Right ventricle myocardium superior (tissue), 1 donor: ENCODE measurements at regions not wholly inside any gene's neighbourhood (a gene's known extent, or its start where the extent isn't known, plus 50 kb on each side); places are given as distances from the start of the nearest gene placed in this dataset.
"Not testable (repeated sequence)": the region's sequence is repeated elsewhere in the genome, so short reads cannot be mapped to it uniquely, and the experiment has no call there.

Source experiments
- ATAC-seq: fragments of 200-7000 bp; cut with Tn5 transposase; one replicate; pipeline ENCODE4 v1.9.1; 2020; ENCODE audit warnings: mild to moderate bottlenecking; ENCODE audit not compliant: poor library complexity
- DNase-seq: peaks from one replicate; pipeline ENCODE4 v3.0.0-alpha.2; 2020
- intact Hi-C: fragments of 100-400 bp; cut with DNase I; formaldehyde crosslinking; loops from one replicate; pipeline ENCODE4 v1.11.2; 2022
- donor health status: DM: no; HTN: yes; CAD: no; lungs with severe emphysema.

- intact Hi-C loops, ATAC-seq: not testable (repeated sequence)
- DNase-seq: peak; percentile 41
Observed at GRCh38 chr16:29269192-29269811, 137.2 kb downstream of the NPIPB11 start.

GRCh38 chr16:29268785-29269191 is 137.7 kb downstream of the NPIPB11 start:
- peak; percentile 68 for DNase-seq
- ATAC-seq, intact Hi-C loops: not testable (repeated sequence)

GRCh38 chr16:29268348-29268747 is 138.2 kb downstream of the NPIPB11 start:
- DNase-seq, intact Hi-C loops, ATAC-seq: not testable (repeated sequence)

GRCh38 chr16:29267891-29268290 is 138.6 kb downstream of the NPIPB11 start:
- intact Hi-C loops, ATAC-seq: not testable (repeated sequence)
- peak; percentile 38 for DNase-seq

GRCh38 chr16:29267055-29267619 is 139.4 kb downstream of the NPIPB11 start:
- intact Hi-C loops, DNase-seq, ATAC-seq: not testable (repeated sequence)

GRCh38 chr16:29266612-29267011 is 139.9 kb downstream of the NPIPB11 start:
- ATAC-seq (peak; percentile 5), DNase-seq (peak; percentile 39)
- intact Hi-C loops: not testable (repeated sequence)

- intact Hi-C loops: not testable (repeated sequence)
- ATAC-seq (peak; percentile 84), DNase-seq (peak; percentile 96)
Observed at GRCh38 chr16:29265255-29265853, 141.2 kb downstream of the NPIPB11 start.

GRCh38 chr16:29264080-29264837 is 142.3 kb downstream of the NPIPB11 start:
- ATAC-seq, DNase-seq, intact Hi-C loops: not testable (repeated sequence)

- DNase-seq, ATAC-seq, intact Hi-C loops: not testable (repeated sequence)
Observed at GRCh38 chr16:29262725-29263124, 143.8 kb downstream of the NPIPB11 start.

GRCh38 chr16:29261427-29262248 is 144.9 kb downstream of the NPIPB11 start:
- intact Hi-C loops: not testable (repeated sequence)
- DNase-seq (peak; percentile 64), ATAC-seq (peak; percentile 61)

- DNase-seq, intact Hi-C loops, ATAC-seq: not testable (repeated sequence)
Observed at GRCh38 chr16:29260683-29261426, 145.7 kb downstream of the NPIPB11 start.

GRCh38 chr16:29259635-29260457 is 146.7 kb downstream of the NPIPB11 start:
- peak; percentile 42 for ATAC-seq
- intact Hi-C loops: not testable (repeated sequence)
- peak; percentile 53 for DNase-seq

GRCh38 chr16:29258946-29259634 is 147.4 kb downstream of the NPIPB11 start:
- DNase-seq, ATAC-seq, intact Hi-C loops: not testable (repeated sequence)

GRCh38 chr16:29257419-29258336 is 148.8 kb downstream of the NPIPB11 start:
- intact Hi-C loops, DNase-seq: not testable (repeated sequence)
- ATAC-seq: peak; percentile 31

- DNase-seq: no peak
- intact Hi-C loops: no loop called here
- ATAC-seq: no peak
Observed at GRCh38 chr16:29256501-29256981, 150.0 kb downstream of the NPIPB11 start.
